IMR-90 (cell line): ENCODE measurements at regions not wholly inside any gene's neighbourhood (a gene's known extent, or its start where the extent isn't known, plus 50 kb on each side); places are given as distances from the start of the nearest gene placed in this dataset.

ENCODE experiments used
- ATAC-seq: fragments of 200-7000 bp; cut with Tn5 transposase; 2 replicates; pipeline ENCODE4 v1.9.1; 2020; ENCODE audit warnings: low read depth, mild to moderate bottlenecking, moderate library complexity
- BruUV-seq: library from RNA; stranded (reverse); fragments of 400-500 nt; replicated peaks from 2 replicates; lab custom pipeline; 2021; lab: Mats Ljungman, UMichigan
- CTCF ChIA-PET: fragments of 300-600 bp; formaldehyde crosslinking; extraction: SDS; loops from one replicate; lab custom pipeline; 2021; ENCODE audit warnings: antibody characterized with exemption; lab: Yijun Ruan, JAX
- POLR2A ChIA-PET: fragments of 300-600 bp; sonication (Branson Sonifier 250); formaldehyde crosslinking; loops from one replicate; lab custom pipeline; 2022; ENCODE audit warnings: antibody characterized with exemption; ENCODE audit not compliant: unreplicated experiment; lab: Charles Lee
- DNase-seq: peaks from one replicate; pipeline ENCODE4 v3.0.0; 2013
- H2AFZ ChIP-seq: replicated peaks from 2 replicates; pipeline ENCODE3; 2013; ENCODE audit warnings: low read length, mild to moderate bottlenecking; ENCODE audit not compliant: poor library complexity
- H2AK5ac ChIP-seq: 2 replicates; pipeline ENCODE4 v1.6.1; 2013; ENCODE audit warnings: low read depth, low read length, inconsistent platforms
- H2AK9ac ChIP-seq: replicated peaks from 2 replicates; pipeline ENCODE3; 2013; ENCODE audit warnings: mild to moderate bottlenecking, low read depth, low read length, moderate library complexity; ENCODE audit not compliant: poor library complexity
- H2BK120ac ChIP-seq: 2 replicates; pipeline ENCODE4 v1.6.1; 2013; ENCODE audit warnings: low read depth, low read length, inconsistent platforms
- H2BK15ac ChIP-seq: 3 replicates; pipeline ENCODE4 v1.6.1; 2013; ENCODE audit warnings: low read depth, low read length, inconsistent platforms
- H2BK20ac ChIP-seq: 2 replicates; pipeline ENCODE4 v1.6.1; 2013; ENCODE audit warnings: low read depth, mild to moderate bottlenecking, inconsistent platforms, low read length, moderate library complexity
- H2BK5ac ChIP-seq: 2 replicates; pipeline ENCODE4 v1.6.1; 2013; ENCODE audit warnings: mild to moderate bottlenecking, low read depth, low read length, inconsistent platforms; ENCODE audit not compliant: poor library complexity, severe bottlenecking
- H3K14ac ChIP-seq: replicated peaks from 2 replicates; pipeline ENCODE4 v1.6.1; 2013; ENCODE audit warnings: low read depth, low read length, inconsistent platforms
- H3K18ac ChIP-seq: 2 replicates; pipeline ENCODE4 v1.6.1; 2013; ENCODE audit warnings: low read depth, low read length, control low read depth
- H3K23ac ChIP-seq: 2 replicates; pipeline ENCODE4 v1.6.1; 2013; ENCODE audit warnings: low read depth, low read length, inconsistent platforms
- H3K27ac ChIP-seq: 2 replicates; pipeline ENCODE4 v1.5.1; 2013; ENCODE audit warnings: mild to moderate bottlenecking, control low read depth, low read length; ENCODE audit not compliant: insufficient read depth
- H3K27me3 ChIP-seq: 2 replicates; pipeline ENCODE4 v1.6.1; 2013; ENCODE audit warnings: low read length; ENCODE audit not compliant: control insufficient read depth, insufficient read depth
- H3K36me3 ChIP-seq: 2 replicates; pipeline ENCODE4 v1.6.1; 2013; ENCODE audit warnings: low read length, mixed read lengths; ENCODE audit not compliant: control insufficient read depth, insufficient read depth
- H3K4ac ChIP-seq: 2 replicates; pipeline ENCODE4 v1.6.1; 2013; ENCODE audit warnings: low read depth, low read length, inconsistent platforms
- H3K4me1 ChIP-seq: 2 replicates; pipeline ENCODE4 v1.6.1; 2013; ENCODE audit warnings: low read length, mixed read lengths; ENCODE audit not compliant: control insufficient read depth, insufficient read depth
- H3K4me2 ChIP-seq: 2 replicates; pipeline ENCODE4 v1.6.1; 2013; ENCODE audit warnings: low read depth, mild to moderate bottlenecking, control low read depth, low read length, moderate library complexity
- H3K4me3 ChIP-seq: 2 replicates; pipeline ENCODE4 v1.5.1; 2013; ENCODE audit warnings: low read depth, mild to moderate bottlenecking, control low read depth, low read length, moderate library complexity; ENCODE audit not compliant: insufficient read depth
- H3K56ac ChIP-seq: 2 replicates; pipeline ENCODE4 v1.6.1; 2013; ENCODE audit warnings: low read length, inconsistent platforms; ENCODE audit not compliant: insufficient read depth; ENCODE audit errors: extremely low read depth
- H3K79me1 ChIP-seq, 2 experiments: 2 replicates each; pipeline ENCODE4 v1.6.1; 2013; ENCODE audit warnings: low read length in 2 of 2, inconsistent platforms in 1 of 2, low read depth in 1 of 2
- H3K9ac ChIP-seq: 2 replicates; pipeline ENCODE4 v1.6.1; 2013; ENCODE audit warnings: low read depth, low read length, control low read depth
- H3K9me1 ChIP-seq: 2 replicates; pipeline ENCODE4 v1.6.1; 2013; ENCODE audit warnings: low read length, inconsistent platforms; ENCODE audit not compliant: insufficient read depth
- H3K9me3 ChIP-seq: 2 replicates; pipeline ENCODE4 v1.6.1; 2013; ENCODE audit warnings: low read length; ENCODE audit not compliant: control insufficient read depth, insufficient read depth
- H4K20me1 ChIP-seq: 2 replicates; pipeline ENCODE4 v1.6.1; 2013; ENCODE audit warnings: low read length, inconsistent platforms; ENCODE audit not compliant: insufficient read depth
- H4K5ac ChIP-seq: 2 replicates; pipeline ENCODE4 v1.6.1; 2013; ENCODE audit warnings: mild to moderate bottlenecking, low read depth, low read length, control low read depth
- H4K8ac ChIP-seq, 2 experiments: 2 replicates each; pipeline ENCODE4 v1.6.1; 2013; ENCODE audit warnings: low read depth in 2 of 2, low read length in 2 of 2, control low read depth in 1 of 2, inconsistent platforms in 1 of 2
- H4K91ac ChIP-seq: 2 replicates; pipeline ENCODE4 v1.6.1; 2013; ENCODE audit warnings: low read depth, low read length, inconsistent platforms; ENCODE audit not compliant: insufficient read depth
- CEBPB ChIP-seq: IDR thresholded peaks from 2 replicates; pipeline ENCODE4 v1.6.1; 2012; ENCODE audit warnings: low read depth, low read length, improper control_type of control experiment
- CHD1 ChIP-seq: IDR thresholded peaks from 2 replicates; pipeline ENCODE4 v1.6.1; 2012; ENCODE audit warnings: low read depth, low read length, improper control_type of control experiment
- MAZ ChIP-seq: IDR thresholded peaks from 2 replicates; pipeline ENCODE4 v1.6.1; 2012; ENCODE audit warnings: low read depth, mild to moderate bottlenecking, low read length, improper control_type of control experiment, moderate library complexity, borderline replicate concordance
- NFE2L2 ChIP-seq: fragments of 150-350 bp; IDR thresholded peaks from 2 replicates; pipeline ENCODE4 v1.6.1; 2016; ENCODE audit warnings: low read depth, mild to moderate bottlenecking, low read length
- RAD21 ChIP-seq: IDR thresholded peaks from 2 replicates; pipeline ENCODE4 v1.6.1; 2012; ENCODE audit warnings: low read length, improper control_type of control experiment
- WGBS, 2 experiments: methylation state at CpG; one replicate each; pipeline versions ENCODE4 v1.1.5 to v1.1.7; 2013; ENCODE audit warnings: missing lambda C conversion rate in 2 of 2; ENCODE audit not compliant: insufficient read length in 1 of 2; ENCODE audit errors: extremely low coverage in 2 of 2; 5-methylcytosine and 5-hydroxymethylcytosine counted together
- dilution Hi-C: fragments of 300-500 bp; cut with HindIII; formaldehyde crosslinking; loops from one replicate; pipeline ENCODE4 v1.14.3; 2018; ENCODE audit warnings: low sequenced_read_pairs; ENCODE audit not compliant: unreplicated experiment
- in situ Hi-C: fragments of 300-500 bp; cut with MboI; formaldehyde crosslinking; loops from 3 replicates; pipeline ENCODE4 v1.14.3; 2019; ENCODE audit warnings: low sequenced_read_pairs, inconsistent platforms, mixed read lengths
- intact Hi-C: fragments of 100-400 bp; cut with micrococcal nuclease; formaldehyde crosslinking; loops from 2 replicates; pipeline ENCODE4 v1.10.0; 2022

DNA sequence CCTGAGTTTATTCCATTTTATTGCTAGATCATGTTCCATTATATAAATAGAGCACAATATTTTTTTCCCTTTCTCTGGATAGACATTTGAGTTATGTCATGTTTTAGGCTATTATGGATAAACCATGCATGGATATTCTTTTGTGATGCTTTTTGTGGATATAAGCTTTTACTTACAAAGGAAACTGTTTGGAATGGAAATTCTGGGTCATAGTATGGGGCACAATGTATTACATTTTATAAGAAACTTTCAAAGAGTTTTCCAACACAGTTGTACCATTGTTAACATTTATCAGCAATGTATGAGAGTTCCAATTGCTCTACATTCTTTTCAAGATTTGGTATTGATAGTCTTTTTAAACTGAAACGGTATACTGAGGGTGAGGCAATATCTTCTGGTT lies 749.4 kb downstream of the SOCS6 start:
- dilution Hi-C loops: no loop called here
- H2AFZ ChIP-seq: no peak overlapping the region
- no peak for DNase-seq
- H3K27ac ChIP-seq: no peak overlapping the region
- in situ Hi-C loops: no loop called here
- ATAC-seq: no peak
- no peak overlapping the region for H2AK5ac ChIP-seq
- no peak overlapping the region for H3K4me2 ChIP-seq
- no CpG with 5 or more reads among the region's 1 CpG for WGBS, 2 experiments
- no peaks in the 10 kb centered on the region for H3K9me1 ChIP-seq
- POLR2A ChIA-PET: no interaction called here
- no peak overlapping the region for H3K14ac ChIP-seq
- no peak overlapping the region for H2AK9ac ChIP-seq
- no peak overlapping the region for H4K91ac ChIP-seq
- no peaks in the 10 kb centered on the region for H3K4me1 ChIP-seq
- H2BK20ac ChIP-seq: no peak overlapping the region
- no peak overlapping the region for H2BK120ac ChIP-seq
- H3K79me1 ChIP-seq: no peaks in the 10 kb centered on the region
- TF ChIP-seq MAZ (no peak), CHD1 (no peak), CEBPB (no peak), RAD21 (no peak), NFE2L2 (no peak)
- no peak overlapping the region for H2BK5ac ChIP-seq
- intact Hi-C loops: no loop called here
- H4K5ac ChIP-seq: no peak overlapping the region
- no peak overlapping the region for H3K23ac ChIP-seq
- H3K56ac ChIP-seq: no peak overlapping the region
- no peak overlapping the region for H2BK15ac ChIP-seq
- H3K18ac ChIP-seq: no peak overlapping the region
- no peaks in the 10 kb centered on the region; the same call in 1 of the 2 replicates for H3K9me3 ChIP-seq
- BruUV-seq: no TSS peak
- H3K4ac ChIP-seq: no peak overlapping the region
- no peaks in the 10 kb centered on the region for H3K36me3 ChIP-seq
- H3K27me3 ChIP-seq: no peaks in the 10 kb centered on the region
- H3K4me3 ChIP-seq: no peak overlapping the region
- H3K9ac ChIP-seq: no peak overlapping the region
- H4K20me1 ChIP-seq: no peaks in the 10 kb centered on the region
- H4K8ac ChIP-seq: no peak overlapping the region
- CTCF ChIA-PET: no interaction called here
